GM23338 (cell line): ENCODE measurements at regions not wholly inside any gene's neighbourhood (a gene's known extent, or its start where the extent isn't known, plus 50 kb on each side); places are given as distances from the start of the nearest gene placed in this dataset.

ENCODE experiments used
- ATAC-seq: fragments of 200-7000 bp; cut with Tn5 transposase; 3 replicates; pipeline ENCODE4 v1.9.1; 2020
- DNase-seq: peaks from one replicate; pipeline ENCODE4 v3.0.0-alpha.2; 2015; ENCODE audit warnings: low spot score
- H2AFZ ChIP-seq: fragments of 200-600 bp; sonication (generic); 2 replicates; pipeline ENCODE4 v1.8.0; 2016; ENCODE audit warnings: antibody characterized with exemption, mild to moderate bottlenecking, moderate library complexity
- H3F3A ChIP-seq: fragments of 200-600 bp; sonication (generic); replicated peaks from 2 replicates; pipeline ENCODE4 v1.8.0; 2017; ENCODE audit warnings: antibody characterized with exemption, mixed run types, low read depth
- H3K27ac ChIP-seq: fragments of 200-600 bp; sonication (generic); 2 replicates; pipeline ENCODE4 v1.6.1; 2016; ENCODE audit warnings: low read depth
- H3K27me3 ChIP-seq: fragments of 200-600 bp; sonication (generic); 2 replicates; pipeline ENCODE4 v1.8.0; 2016; ENCODE audit warnings: mild to moderate bottlenecking, mixed run types, moderate library complexity; ENCODE audit not compliant: insufficient read depth
- H3K36me3 ChIP-seq: fragments of 200-600 bp; sonication (generic); 2 replicates; pipeline ENCODE4 v1.8.0; 2016; ENCODE audit warnings: mild to moderate bottlenecking; ENCODE audit not compliant: insufficient read depth
- H3K4me1 ChIP-seq: fragments of 200-600 bp; sonication (generic); 2 replicates; pipeline ENCODE4 v1.8.0; 2016; ENCODE audit warnings: mild to moderate bottlenecking, moderate library complexity; ENCODE audit not compliant: insufficient read depth
- H3K4me2 ChIP-seq: fragments of 200-600 bp; sonication (generic); 2 replicates; pipeline ENCODE4 v1.7.1; 2017; ENCODE audit warnings: mixed run types
- H3K4me3 ChIP-seq: fragments of 200-600 bp; sonication (generic); 2 replicates; pipeline ENCODE4 v1.6.1; 2016; ENCODE audit warnings: mixed run types
- H3K79me2 ChIP-seq: fragments of 200-600 bp; sonication (generic); replicated peaks from 2 replicates; pipeline ENCODE4 v1.8.0; 2017; ENCODE audit warnings: mild to moderate bottlenecking; ENCODE audit not compliant: insufficient read depth
- H3K9me2 ChIP-seq: fragments of 200-600 bp; sonication (generic); 2 replicates; pipeline ENCODE4 v1.8.0; 2017; ENCODE audit not compliant: insufficient read depth
- H4K20me1 ChIP-seq: fragments of 200-600 bp; sonication (generic); replicated peaks from 2 replicates; pipeline ENCODE4 v1.8.0; 2017; ENCODE audit warnings: mild to moderate bottlenecking; ENCODE audit not compliant: insufficient read depth
- H3K27ac Mint-ChIP-seq: 2 replicates; pipeline ENCODE4 v1.8.0; 2020; ENCODE audit warnings: inconsistent platforms, mild to moderate bottlenecking, moderate library complexity, mixed read lengths
- H3K27me3 Mint-ChIP-seq: 3 replicates; pipeline ENCODE4 v1.8.0; 2022; ENCODE audit warnings: low read depth, mild to moderate bottlenecking, moderate library complexity, mixed read lengths, inconsistent platforms; ENCODE audit not compliant: insufficient read depth, poor library complexity
- H3K36me3 Mint-ChIP-seq: 3 replicates; pipeline ENCODE4 v1.8.0; 2021; ENCODE audit warnings: low read depth, mild to moderate bottlenecking, inconsistent platforms, moderate library complexity, mixed read lengths
- H3K4me1 Mint-ChIP-seq: 3 replicates; pipeline ENCODE4 v1.8.0; 2020; ENCODE audit warnings: mild to moderate bottlenecking, inconsistent platforms, mixed read lengths
- H3K4me3 Mint-ChIP-seq: 3 replicates; pipeline ENCODE4 v1.8.0; 2021; ENCODE audit warnings: moderate library complexity, mild to moderate bottlenecking, inconsistent platforms, mixed read lengths
- H3K9me3 Mint-ChIP-seq: 3 replicates; pipeline ENCODE4 v1.8.0; 2020; ENCODE audit warnings: moderate library complexity, mild to moderate bottlenecking, inconsistent platforms, mixed read lengths
- CREB1 ChIP-seq: fragments of 250-450 bp; sonication (Bioruptor Pico); IDR thresholded peaks from 2 replicates; pipeline ENCODE4 v1.5.0; 2020; ENCODE audit warnings: low read depth, mild to moderate bottlenecking, moderate library complexity
- CTCF ChIP-seq, 2 experiments: fragments of 200-600 bp in 1 of 2; sonication (generic) in 1 of 2; conservative IDR thresholded peaks; 2 replicates each; pipeline versions ENCODE4 v1.5.1 to v1.6.1; 2016 to 2017; ENCODE audit warnings: antibody characterized with exemption in 2 of 2, low read depth in 2 of 2, mild to moderate bottlenecking in 2 of 2, moderate library complexity in 1 of 2
- ETS1 ChIP-seq: IDR thresholded peaks from 2 replicates; pipeline ENCODE4 v1.6.1; 2016; ENCODE audit warnings: antibody characterized with exemption
- EZH2 ChIP-seq: fragments of 200-600 bp; sonication (generic); IDR thresholded peaks from one replicate; pipeline ENCODE4 v1.8.0; 2017; ENCODE audit warnings: antibody characterized with exemption, mild to moderate bottlenecking, low read depth; ENCODE audit not compliant: unreplicated experiment
- EZH2phosphoT487 ChIP-seq: fragments of 200-600 bp; sonication (generic); IDR thresholded peaks from one replicate; pipeline ENCODE4 v1.8.1; 2018; ENCODE audit warnings: antibody characterized with exemption; ENCODE audit not compliant: unreplicated experiment
- JUNB ChIP-seq: IDR thresholded peaks from one replicate; pipeline ENCODE4 v1.6.1; 2016; ENCODE audit warnings: antibody characterized with exemption; ENCODE audit not compliant: unreplicated experiment
- NANOG ChIP-seq: IDR thresholded peaks from 2 replicates; pipeline ENCODE4 v1.6.1; 2016; ENCODE audit warnings: antibody characterized with exemption, borderline replicate concordance
- POLR2AphosphoS5 ChIP-seq: IDR thresholded peaks from 2 replicates; pipeline ENCODE4 v1.6.1; 2016; ENCODE audit warnings: antibody characterized with exemption, low read depth
- REST ChIP-seq: IDR thresholded peaks from one replicate; pipeline ENCODE4 v1.6.1; 2018; ENCODE audit warnings: antibody characterized with exemption; ENCODE audit not compliant: unreplicated experiment
- STAT1 ChIP-seq: IDR thresholded peaks from one replicate; pipeline ENCODE4 v1.6.1; 2016; ENCODE audit warnings: antibody characterized with exemption; ENCODE audit not compliant: unreplicated experiment
- ZNF114 ChIP-seq: fragments of 250-450 bp; sonication (Bioruptor Pico); IDR thresholded peaks from 2 replicates; pipeline ENCODE4 v1.5.0; 2020; ENCODE audit warnings: mild to moderate bottlenecking, moderate library complexity
- ZNF331 ChIP-seq: fragments of 250-450 bp; sonication (Bioruptor Pico); IDR thresholded peaks from 2 replicates; pipeline ENCODE4 v1.5.0; 2020; ENCODE audit warnings: low read depth, mild to moderate bottlenecking, moderate library complexity

GRCh38 chr11:88406876-88407275 is 69.3 kb upstream of the CTSC start:
- H3K4me2 ChIP-seq, result no peak overlapping the region
- ATAC-seq (no peak), DNase-seq (no peak)
- Mint-ChIP-seq H3K4me1 (peaks cover 10% of the 10 kb centered on the region; the same call in 2 of the 3 replicates), H3K27me3 (no peaks in the 10 kb centered on the region), H3K9me3 (no peaks in the 10 kb centered on the region), H3K36me3 (no peaks in the 10 kb centered on the region), H3K4me3 (no peak overlapping the region), H3K27ac (no peak overlapping the region)
- H4K20me1 ChIP-seq, result no peaks in the 10 kb centered on the region
- no peaks in the 10 kb centered on the region for H3K27me3 ChIP-seq
- no peaks in the 10 kb centered on the region for H3K36me3 ChIP-seq
- no peak overlapping the region for H3K27ac ChIP-seq
- no peak overlapping the region for H2AFZ ChIP-seq
- H3K9me2 ChIP-seq, result 0 out of 2 replicates have a peak, but pooled peaks cover 6% of the 10 kb centered on the region
- H3K4me1 ChIP-seq, result no peaks in the 10 kb centered on the region
- H3F3A ChIP-seq, result no peaks in the 10 kb centered on the region
- TF ChIP-seq STAT1 (no peak), JUNB (no peak), EZH2 (no peak), CTCF (conservative IDR thresholded peaks at IDR 0.05; ENCODE audit: low read depth in 2 of 2) (no peak), CREB1 (CRISPR knock-in tag) (no peak), NANOG (no peak), ZNF114 (CRISPR knock-in tag) (no peak), EZH2phosphoT487 (no peak), ETS1 (no peak), POLR2AphosphoS5 (no peak), REST (no peak), ZNF331 (CRISPR knock-in tag) (no peak)
- H3K4me3 ChIP-seq, result no peak overlapping the region
- H3K79me2 ChIP-seq, result no peaks in the 10 kb centered on the region
